Type B pancreatic cell (in vitro differentiated cells): ENCODE measurements at regions not wholly inside any gene's neighbourhood (a gene's known extent, or its start where the extent isn't known, plus 50 kb on each side); places are given as distances from the start of the nearest gene placed in this dataset.

Source experiments
- DNase-seq: peaks from one replicate; pipeline ENCODE4 v3.0.0; 2021; ENCODE audit warnings: mixed read lengths; ENCODE audit not compliant: unreplicated experiment; ENCODE audit errors: extremely low spot score
- H3K27ac Mint-ChIP-seq: 2 replicates; pipeline ENCODE4 v1.8.0; 2021; ENCODE audit warnings: mild to moderate bottlenecking, mixed read lengths
- H3K27me3 Mint-ChIP-seq: 2 replicates; pipeline ENCODE4 v1.8.0; 2021; ENCODE audit warnings: mixed read lengths
- H3K36me3 Mint-ChIP-seq: 2 replicates; pipeline ENCODE4 v1.8.0; 2021; ENCODE audit warnings: mixed read lengths
- H3K4me1 Mint-ChIP-seq: one replicate; pipeline ENCODE4 v1.8.0; 2021; ENCODE audit warnings: mixed read lengths; ENCODE audit not compliant: unreplicated experiment
- H3K4me3 Mint-ChIP-seq: 2 replicates; pipeline ENCODE4 v1.8.0; 2021; ENCODE audit warnings: mild to moderate bottlenecking, mixed read lengths
- H3K9me3 Mint-ChIP-seq: 2 replicates; pipeline ENCODE4 v1.8.0; 2021; ENCODE audit warnings: mixed read lengths
- CTCF ChIP-seq: fragments of 200-600 bp; sonication (generic); conservative IDR thresholded peaks from 2 replicates; pipeline ENCODE4 v1.5.0; 2021; ENCODE audit warnings: antibody characterized with exemption, mild to moderate bottlenecking

- Mint-ChIP-seq H3K27me3 (peaks cover 15% of the 10 kb centered on the region), H3K27ac (no peak overlapping the region), H3K36me3 (no peaks in the 10 kb centered on the region), H3K4me3 (no peak overlapping the region), H3K9me3 (no peaks in the 10 kb centered on the region), H3K4me1 (peaks cover 4% of the 10 kb centered on the region)
- peak; percentile 55 for TF ChIP-seq CTCF
- no peak for DNase-seq
Measured at GRCh38 chr11:127074151-127074761, 73.7 kb upstream of the KIRREL3 start.

- Mint-ChIP-seq H3K4me1 (peaks cover 4% of the 10 kb centered on the region), H3K4me3 (no peak overlapping the region), H3K27ac (no peak overlapping the region), H3K9me3 (no peaks in the 10 kb centered on the region), H3K36me3 (no peaks in the 10 kb centered on the region), H3K27me3 (peaks cover 12% of the 10 kb centered on the region)
- DNase-seq = no peak
- no peak for TF ChIP-seq CTCF
Measured at GRCh38 chr11:127073621-127074020, 73.1 kb upstream of the KIRREL3 start.

GRCh38 chr11:127071606-127072005 lies 71.0 kb upstream of the KIRREL3 start:
- DNase-seq = no peak
- peaks cover 4% of the 10 kb centered on the region for H3K4me1 Mint-ChIP-seq
- no peaks in the 10 kb centered on the region for H3K36me3 Mint-ChIP-seq
- H3K4me3 Mint-ChIP-seq = no peak overlapping the region
- no peaks in the 10 kb centered on the region for H3K9me3 Mint-ChIP-seq
- H3K27me3 Mint-ChIP-seq = peaks cover 10% of the 10 kb centered on the region
- TF ChIP-seq CTCF = no peak
- no peak overlapping the region for H3K27ac Mint-ChIP-seq

GRCh38 chr11:127070808-127071207 lies 70.2 kb upstream of the KIRREL3 start:
- H3K4me3 Mint-ChIP-seq = no peak overlapping the region
- H3K27ac Mint-ChIP-seq = no peak overlapping the region
- TF ChIP-seq CTCF = no peak
- no peaks in the 10 kb centered on the region for H3K36me3 Mint-ChIP-seq
- H3K4me1 Mint-ChIP-seq = peaks cover 4% of the 10 kb centered on the region
- H3K9me3 Mint-ChIP-seq = no peaks in the 10 kb centered on the region
- no peak for DNase-seq
- H3K27me3 Mint-ChIP-seq = peaks cover 10% of the 10 kb centered on the region

GRCh38 chr11:127066401-127067090 lies 66.0 kb upstream of the KIRREL3 start:
- peaks cover 4% of the 10 kb centered on the region for H3K27me3 Mint-ChIP-seq
- no peak for TF ChIP-seq CTCF
- H3K9me3 Mint-ChIP-seq = no peaks in the 10 kb centered on the region
- H3K27ac Mint-ChIP-seq = no peak overlapping the region
- no peak overlapping the region for H3K4me3 Mint-ChIP-seq
- no peaks in the 10 kb centered on the region for H3K36me3 Mint-ChIP-seq
- H3K4me1 Mint-ChIP-seq = peaks cover 4% of the 10 kb centered on the region
- DNase-seq = no peak
